Vagina (tissue), 2 donors: ENCODE measurements at regions not wholly inside any gene's neighbourhood (a gene's known extent, or its start where the extent isn't known, plus 50 kb on each side); places are given as distances from the start of the nearest gene placed in this dataset.

ENCODE experiments used
- CTCF ChIP-seq, 3 experiments: fragments of 450-650 bp in 2 of 3; fragments of 200-600 bp in 1 of 3; sonication (generic) in 1 of 3; IDR thresholded peaks; one replicate each; pipeline ENCODE4 v1.5.1; 2017 to 2019; ENCODE audit warnings: antibody characterized with exemption in 3 of 3, mild to moderate bottlenecking in 2 of 3, moderate library complexity in 2 of 3
- POLR2A ChIP-seq, 2 donors: fragments of 450-650 bp; IDR thresholded peaks; one replicate each; pipeline ENCODE4 v1.6.1; 2017; ENCODE audit warnings: antibody characterized with exemption in 2 of 2, mild to moderate bottlenecking in 2 of 2, moderate library complexity in 2 of 2
- POLR2AphosphoS5 ChIP-seq, 2 donors: sonication (generic); formaldehyde crosslinking; IDR thresholded peaks; one replicate each; pipeline ENCODE4 v1.9.0; 2017; ENCODE audit warnings: antibody characterized with exemption in 2 of 2, mild to moderate bottlenecking in 2 of 2, low read depth in 1 of 2; ENCODE audit not compliant: insufficient read depth in 1 of 2

GRCh38 chr20:23135449-23136420, 49.6 kb upstream of the CD93 start:
- TF ChIP-seq CTCF (IDR thresholded peaks at IDR 0.05) (no peak), POLR2AphosphoS5 (IDR thresholded peaks at IDR 0.05; ENCODE audit: insufficient read depth in 1 of 2, low read depth in 1 of 2) (no peak), POLR2A (IDR thresholded peaks at IDR 0.05) (no peak)
